ENCODE measurements at regions not wholly inside any gene's neighbourhood (a gene's known extent, or its start where the extent isn't known, plus 50 kb on each side); places are given as distances from the start of the nearest gene placed in this dataset.
A peak's percentile ranks its signal among the peaks of the same experiment; 100 is the strongest.

- H3K4me1 Mint-ChIP-seq: peaks cover 0 to 3% (median 1%) of the 10 kb centered on the region in 3 donors
- H3K36me3 Mint-ChIP-seq: no peaks in the 10 kb centered on the region
- no peak overlapping the region for H3K4me3 Mint-ChIP-seq
- no peaks in the 10 kb centered on the region for H3K9me3 Mint-ChIP-seq
- H3K27ac Mint-ChIP-seq: no peak overlapping the region
- peaks cover 6% of the 10 kb centered on the region for H3K27me3 Mint-ChIP-seq
Observed at GRCh38 chr11:134532921-134533421, 120.9 kb upstream of the B3GAT1 start.

- Mint-ChIP-seq H3K4me1 (peaks cover 0 to 1% (median under 1%) of the 10 kb centered on the region in 3 donors), H3K9me3 (no peaks in the 10 kb centered on the region), H3K27ac (no peak overlapping the region), H3K36me3 (no peaks in the 10 kb centered on the region), H3K27me3 (peaks cover 6% of the 10 kb centered on the region), H3K4me3 (no peak overlapping the region)
Observed at GRCh38 chr11:134532131-134532920, 120.3 kb upstream of the B3GAT1 start.

- H3K36me3 Mint-ChIP-seq: no peaks in the 10 kb centered on the region
- no peaks in the 10 kb centered on the region for H3K4me1 Mint-ChIP-seq
- no peaks in the 10 kb centered on the region for H3K9me3 Mint-ChIP-seq
- no peak overlapping the region for H3K4me3 Mint-ChIP-seq
- peaks cover 4% of the 10 kb centered on the region for H3K27me3 Mint-ChIP-seq
- no peak overlapping the region for H3K27ac Mint-ChIP-seq
Observed at GRCh38 chr11:134531327-134532130, 119.5 kb upstream of the B3GAT1 start.

- H3K27ac Mint-ChIP-seq: no peak overlapping the region
- H3K4me3 Mint-ChIP-seq: no peak overlapping the region
- H3K9me3 Mint-ChIP-seq: no peaks in the 10 kb centered on the region
- no peaks in the 10 kb centered on the region for H3K4me1 Mint-ChIP-seq
- peaks cover 2% of the 10 kb centered on the region for H3K27me3 Mint-ChIP-seq
- H3K36me3 Mint-ChIP-seq: no peaks in the 10 kb centered on the region
Observed at GRCh38 chr11:134530636-134531326, 118.7 kb upstream of the B3GAT1 start.

GRCh38 chr11:134529212-134530096, 117.4 kb upstream of the B3GAT1 start:
- peaks cover 2% of the 10 kb centered on the region for H3K27me3 Mint-ChIP-seq
- H3K27ac Mint-ChIP-seq: no peak overlapping the region
- no peak overlapping the region for H3K4me3 Mint-ChIP-seq
- H3K36me3 Mint-ChIP-seq: no peaks in the 10 kb centered on the region
- H3K9me3 Mint-ChIP-seq: no peaks in the 10 kb centered on the region
- no peaks in the 10 kb centered on the region for H3K4me1 Mint-ChIP-seq

GRCh38 chr11:134528453-134528852, 116.4 kb upstream of the B3GAT1 start:
- Mint-ChIP-seq H3K36me3 (no peaks in the 10 kb centered on the region), H3K27ac (no peak overlapping the region), H3K4me1 (no peaks in the 10 kb centered on the region), H3K27me3 (peaks cover 2% of the 10 kb centered on the region), H3K9me3 (no peaks in the 10 kb centered on the region), H3K4me3 (no peak overlapping the region)

- Mint-ChIP-seq H3K27ac (no peak overlapping the region), H3K36me3 (no peaks in the 10 kb centered on the region), H3K4me3 (no peak overlapping the region), H3K4me1 (no peaks in the 10 kb centered on the region), H3K27me3 (peaks cover 2% of the 10 kb centered on the region), H3K9me3 (peaks cover 0 to 2% (median 0%) of the 10 kb centered on the region in 3 donors)
Observed at GRCh38 chr11:134527382-134528243, 115.6 kb upstream of the B3GAT1 start.

- no peaks in the 10 kb centered on the region for H3K4me1 Mint-ChIP-seq
- H3K4me3 Mint-ChIP-seq: peak overlapping the region in 1 of 4 donors; percentile 23
- H3K27me3 Mint-ChIP-seq: peaks cover 3% of the 10 kb centered on the region
- H3K27ac Mint-ChIP-seq: no peak overlapping the region
- no peaks in the 10 kb centered on the region for H3K36me3 Mint-ChIP-seq
- peaks cover 0 to 2% (median 2%) of the 10 kb centered on the region in 3 donors for H3K9me3 Mint-ChIP-seq
Observed at GRCh38 chr11:134524896-134525845, 113.1 kb upstream of the B3GAT1 start.

- Mint-ChIP-seq H3K9me3 (peaks cover 0 to 2% (median 2%) of the 10 kb centered on the region in 3 donors), H3K27ac (no peak overlapping the region), H3K4me3 (no peak overlapping the region), H3K4me1 (no peaks in the 10 kb centered on the region), H3K27me3 (peaks cover 3% of the 10 kb centered on the region), H3K36me3 (no peaks in the 10 kb centered on the region)
Observed at GRCh38 chr11:134524201-134524600, 112.2 kb upstream of the B3GAT1 start.

GRCh38 chr11:134522782-134523570, 110.9 kb upstream of the B3GAT1 start:
- no peaks in the 10 kb centered on the region for H3K36me3 Mint-ChIP-seq
- H3K4me1 Mint-ChIP-seq: peaks cover 0 to 2% (median 0%) of the 10 kb centered on the region in 3 donors
- no peak overlapping the region for H3K4me3 Mint-ChIP-seq
- H3K27ac Mint-ChIP-seq: peak overlapping the region in 1 of 3 donors; percentile 71
- peaks cover 0 to 2% (median 2%) of the 10 kb centered on the region in 3 donors for H3K9me3 Mint-ChIP-seq
- H3K27me3 Mint-ChIP-seq: peaks cover 3% of the 10 kb centered on the region

GRCh38 chr11:134521452-134522289, 109.6 kb upstream of the B3GAT1 start:
- H3K9me3 Mint-ChIP-seq: peaks cover 0 to 2% (median 2%) of the 10 kb centered on the region in 3 donors
- H3K36me3 Mint-ChIP-seq: no peaks in the 10 kb centered on the region
- no peak overlapping the region for H3K27ac Mint-ChIP-seq
- peaks cover 7% of the 10 kb centered on the region for H3K27me3 Mint-ChIP-seq
- no peak overlapping the region for H3K4me3 Mint-ChIP-seq
- peaks cover 0 to 2% (median 0%) of the 10 kb centered on the region in 3 donors for H3K4me1 Mint-ChIP-seq

All from IgD-negative memory B cell (primary cell).